ENCODE measurements at regions not wholly inside any gene's neighbourhood (a gene's known extent, or its start where the extent isn't known, plus 50 kb on each side); places are given as distances from the start of the nearest gene placed in this dataset.

DNA sequence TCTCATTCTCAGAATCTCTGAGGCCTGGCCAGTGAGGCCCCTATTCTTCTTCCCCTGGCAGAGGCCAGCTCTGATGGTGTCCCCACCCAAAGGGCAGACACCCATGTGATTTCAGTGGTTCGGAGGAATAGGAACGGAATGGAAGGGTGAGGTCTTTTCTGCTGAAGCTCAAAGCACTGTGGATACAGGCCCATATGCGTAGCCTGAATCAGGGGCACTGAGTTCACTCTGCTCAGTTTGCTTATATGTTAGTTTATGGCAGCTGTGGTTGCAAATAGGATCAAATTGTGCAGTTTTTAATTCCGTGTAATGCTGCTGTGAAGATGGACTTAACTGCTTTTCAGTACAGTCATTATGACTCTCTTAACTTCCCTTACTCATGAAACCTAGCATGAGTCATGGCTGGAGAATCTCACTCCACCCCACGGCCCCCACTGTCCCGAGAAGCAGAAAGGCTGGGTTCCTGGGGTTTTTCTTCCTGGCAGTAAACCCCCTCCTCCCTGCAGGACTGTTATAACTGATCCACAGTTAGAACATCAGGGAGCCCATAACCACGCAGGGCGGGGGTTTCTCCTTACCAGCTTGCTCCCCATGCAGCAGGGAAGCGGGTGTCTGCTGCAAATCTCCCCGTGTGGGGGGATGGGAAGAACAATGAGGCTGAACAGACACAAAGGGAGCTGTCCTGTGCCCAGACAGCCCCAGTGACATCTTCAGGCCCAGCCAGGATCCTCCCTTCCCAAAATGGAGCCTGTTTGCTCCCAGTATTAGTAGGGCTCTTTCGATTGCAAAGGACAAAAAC, 122.7 kb downstream of the SLC38A6 start:
- H3K23ac ChIP-seq (ENCODE audit: insufficient read length): no peak overlapping the region
- H3K4me3 ChIP-seq (ENCODE audit: extremely low read depth in 1 of 4, insufficient read depth in 2 of 4, low read depth in 3 of 4, low read length in 4 of 4): no peak overlapping the region
- H2BK15ac ChIP-seq (ENCODE audit: low read length): peak overlapping the region; percentile 67; the same call in 1 of the 2 replicates
- no peak overlapping the region for H3K14ac ChIP-seq (ENCODE audit: insufficient read length)
- peaks cover 2 to 5% of the 10 kb centered on the region in 2 experiments; a peak in 3 of 4 replicates for H3K9me3 ChIP-seq (ENCODE audit: insufficient read depth in 2 of 2, low read depth in 1 of 2, low read length in 1 of 2)
- ChIA-PET POLR2A (ENCODE audit: partially characterized antibody) (no interaction called here), CTCF (ENCODE audit: partially characterized antibody) (interaction anchor here (1.0 to 1.9 kb wide), 3 partner anchors 12 to 100 kb away, joined by 3 to 4 read pairs (median 3); no protein-coding TSS in a partner anchor)
- no peak overlapping the region; a peak in 2 of 7 replicates for H3K9ac ChIP-seq (replicated peaks in 1 of 4; ENCODE audit: extremely low read depth in 1 of 4, low read depth in 3 of 4, low read length in 3 of 4)
- no peaks in the 10 kb centered on the region for H3K79me2 ChIP-seq (ENCODE audit: control insufficient read depth in 1 of 2, insufficient read depth in 2 of 2, low read length in 2 of 2)
- peak; percentile 47 to 54 for DNase-seq (ENCODE audit: low read depth in 1 of 2, low spot score in 2 of 2)
- H2AK5ac ChIP-seq (ENCODE audit: low read depth, low read length): no peak overlapping the region; the same call in 1 of the 2 replicates
- H2BK5ac ChIP-seq (ENCODE audit: low read depth, low read length): peak overlapping the region; percentile 98; the same call in 1 of the 2 replicates
- H4K20me1 ChIP-seq (replicated peaks in 1 of 2; ENCODE audit: control insufficient read depth in 1 of 2, insufficient read depth in 2 of 2, low read length in 2 of 2): no peaks in the 10 kb centered on the region
- H3K36me3 ChIP-seq (ENCODE audit: control insufficient read depth in 2 of 4, insufficient read depth in 4 of 4, low read length in 3 of 4): peaks cover 0 to 1% (median 0%) of the 10 kb centered on the region in 4 experiments; a peak in 1 of 8 replicates
- peak overlapping the region; percentile 97; the same call in 1 of the 2 replicates for H2BK20ac ChIP-seq (ENCODE audit: low read length)
- no peaks in the 10 kb centered on the region for H3K27me3 ChIP-seq (replicated peaks in 1 of 4; ENCODE audit: control insufficient read depth in 3 of 4, extremely low read depth in 1 of 4, insufficient read depth in 3 of 4, low read length in 3 of 4)
- H3K56ac ChIP-seq (replicated peaks; ENCODE audit: insufficient read length, low read depth, low read length): no peak overlapping the region
- TF ChIP-seq BRCA1 (IDR thresholded peaks at IDR 0.05; ENCODE audit: low read depth, low read length) (no peak), ASH2L (IDR thresholded peaks at IDR 0.05; ENCODE audit: low read length) (peak; percentile 48), RNF2 (IDR thresholded peaks at IDR 0.05; ENCODE audit: borderline replicate concordance, low read depth, low read length, missing control alignments, poor library complexity, severe bottlenecking) (no peak), TEAD4 (IDR thresholded peaks at IDR 0.05; ENCODE audit: low read depth, low read length) (no peak), POLR2AphosphoS5 (IDR thresholded peaks at IDR 0.05; ENCODE audit: low read depth, low read length) (no peak), YY1 (IDR thresholded peaks at IDR 0.05; ENCODE audit: low read depth, low read length) (peak; percentile 59), JUN (IDR thresholded peaks at IDR 0.05; ENCODE audit: low read depth, low read length) (0 out of 2 replicates have a peak, but pooled peaks have one; percentile 63), SIX5 (IDR thresholded peaks at IDR 0.05; ENCODE audit: low read depth, low read length) (no peak), BACH1 (IDR thresholded peaks at IDR 0.05; ENCODE audit: low read length) (peak; percentile 58), JUND (IDR thresholded peaks at IDR 0.05; ENCODE audit: low read length) (peak; percentile 92), EGR1 (IDR thresholded peaks at IDR 0.05; ENCODE audit: borderline replicate concordance, low read depth, low read length) (no peak)
- TF ChIP-seq, protein P1, sequence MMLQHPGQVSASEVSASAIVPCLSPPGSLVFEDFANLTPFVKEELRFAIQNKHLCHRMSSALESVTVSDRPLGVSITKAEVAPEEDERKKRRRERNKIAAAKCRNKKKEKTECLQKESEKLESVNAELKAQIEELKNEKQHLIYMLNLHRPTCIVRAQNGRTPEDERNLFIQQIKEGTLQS (IDR thresholded peaks at IDR 0.05; ENCODE audit: insufficient read depth, low read depth, low read length): peak; percentile 42; the same call in 1 of the 2 replicates
- peak overlapping the region; percentile 5 for H4K91ac ChIP-seq (replicated peaks; ENCODE audit: insufficient read length, low read length)
- no peak overlapping the region for H4K8ac ChIP-seq (ENCODE audit: extremely low read depth, insufficient read depth, low read length)
- no peak overlapping the region; a peak in 2 of 4 replicates for H3K4me2 ChIP-seq (ENCODE audit: insufficient read depth in 1 of 2, low read depth in 2 of 2, low read length in 2 of 2)
- H3K4me1 ChIP-seq (replicated peaks in 1 of 4; ENCODE audit: control insufficient read depth in 3 of 4, insufficient read depth in 4 of 4, low read length in 3 of 4): peaks cover 15 to 37% (median 32%) of the 10 kb centered on the region in 4 experiments
- H3K27ac ChIP-seq (ENCODE audit: low read depth, low read length): no peak overlapping the region; the same call in 1 of the 2 replicates
- no peaks in the 10 kb centered on the region for H3K23me2 ChIP-seq (ENCODE audit: low read depth, low read length)
- H2BK12ac ChIP-seq (ENCODE audit: low read depth, low read length): peak overlapping the region; percentile 96
- no peaks in the 10 kb centered on the region for H3K79me1 ChIP-seq (ENCODE audit: low read depth, low read length)
- 65% methylated on average over 11 of the region's 11 CpGs; no CpG with 5 or more reads in 1 of the 2 experiments for WGBS, 2 experiments (ENCODE audit: extremely low coverage in 1 of 2, insufficient coverage in 1 of 2, insufficient read length in 1 of 2, insufficient replicate concordance in 2 of 2, low coverage in 1 of 2, low lambda C conversion rate in 2 of 2, missing lambda C conversion rate in 1 of 2)
- no peak overlapping the region for H3K4ac ChIP-seq (replicated peaks; ENCODE audit: insufficient read length, low read depth, low read length)
- peak overlapping the region; percentile 28; the same call in 1 of the 2 replicates for H2AFZ ChIP-seq (ENCODE audit: low read length)
- no peak for FAIRE-seq
- no peak overlapping the region for H4K5ac ChIP-seq (ENCODE audit: insufficient read length, low read depth, low read length)
- peak overlapping the region; percentile 39 for H3K18ac ChIP-seq (ENCODE audit: extremely low read depth, low read length)
- H2BK120ac ChIP-seq (replicated peaks; ENCODE audit: low read depth, low read length): peak overlapping the region; percentile 4
